ENCODE measurements at regions not wholly inside any gene's neighbourhood (a gene's known extent, or its start where the extent isn't known, plus 50 kb on each side); places are given as distances from the start of the nearest gene placed in this dataset.

DNA sequence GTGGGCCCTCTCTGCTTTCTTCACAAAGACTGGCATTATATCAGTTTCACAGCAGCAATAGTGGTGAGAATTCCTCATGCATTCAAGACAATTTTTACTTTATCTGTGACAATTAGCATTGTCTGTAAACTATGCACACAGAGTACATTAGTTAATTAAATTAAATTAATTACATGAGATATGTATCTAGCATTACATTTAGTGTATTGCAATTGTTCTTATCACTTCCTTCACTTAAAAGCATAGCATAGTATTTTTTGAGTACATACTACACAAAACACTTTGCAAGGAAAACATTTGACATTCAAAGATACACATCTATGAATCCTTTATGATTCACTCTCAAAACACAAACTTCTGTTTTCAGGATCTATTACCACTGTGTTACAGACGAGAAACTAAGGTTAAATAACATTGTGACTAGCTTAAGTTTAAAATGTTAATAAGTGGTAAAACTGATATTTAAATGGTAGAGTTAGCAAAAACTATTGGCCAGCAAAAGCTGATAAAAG is 1542.6 kb downstream of the PLA2G4A start:
- TF ChIP-seq, protein P1, sequence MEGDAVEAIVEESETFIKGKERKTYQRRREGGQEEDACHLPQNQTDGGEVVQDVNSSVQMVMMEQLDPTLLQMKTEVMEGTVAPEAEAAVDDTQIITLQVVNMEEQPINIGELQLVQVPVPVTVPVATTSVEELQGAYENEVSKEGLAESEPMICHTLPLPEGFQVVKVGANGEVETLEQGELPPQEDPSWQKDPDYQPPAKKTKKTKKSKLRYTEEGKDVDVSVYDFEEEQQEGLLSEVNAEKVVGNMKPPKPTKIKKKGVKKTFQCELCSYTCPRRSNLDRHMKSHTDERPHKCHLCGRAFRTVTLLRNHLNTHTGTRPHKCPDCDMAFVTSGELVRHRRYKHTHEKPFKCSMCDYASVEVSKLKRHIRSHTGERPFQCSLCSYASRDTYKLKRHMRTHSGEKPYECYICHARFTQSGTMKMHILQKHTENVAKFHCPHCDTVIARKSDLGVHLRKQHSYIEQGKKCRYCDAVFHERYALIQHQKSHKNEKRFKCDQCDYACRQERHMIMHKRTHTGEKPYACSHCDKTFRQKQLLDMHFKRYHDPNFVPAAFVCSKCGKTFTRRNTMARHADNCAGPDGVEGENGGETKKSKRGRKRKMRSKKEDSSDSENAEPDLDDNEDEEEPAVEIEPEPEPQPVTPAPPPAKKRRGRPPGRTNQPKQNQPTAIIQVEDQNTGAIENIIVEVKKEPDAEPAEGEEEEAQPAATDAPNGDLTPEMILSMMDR (IDR thresholded peaks at IDR 0.05): no peak
- no peak for TF ChIP-seq SMC3 (IDR thresholded peaks at IDR 0.05)
- TF ChIP-seq RFX5 (IDR thresholded peaks at IDR 0.05): no peak
- TF ChIP-seq, protein P2, sequence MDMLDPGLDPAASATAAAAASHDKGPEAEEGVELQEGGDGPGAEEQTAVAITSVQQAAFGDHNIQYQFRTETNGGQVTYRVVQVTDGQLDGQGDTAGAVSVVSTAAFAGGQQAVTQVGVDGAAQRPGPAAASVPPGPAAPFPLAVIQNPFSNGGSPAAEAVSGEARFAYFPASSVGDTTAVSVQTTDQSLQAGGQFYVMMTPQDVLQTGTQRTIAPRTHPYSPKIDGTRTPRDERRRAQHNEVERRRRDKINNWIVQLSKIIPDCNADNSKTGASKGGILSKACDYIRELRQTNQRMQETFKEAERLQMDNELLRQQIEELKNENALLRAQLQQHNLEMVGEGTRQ (IDR thresholded peaks at IDR 0.05): no peak
- TF ChIP-seq, protein P3, sequence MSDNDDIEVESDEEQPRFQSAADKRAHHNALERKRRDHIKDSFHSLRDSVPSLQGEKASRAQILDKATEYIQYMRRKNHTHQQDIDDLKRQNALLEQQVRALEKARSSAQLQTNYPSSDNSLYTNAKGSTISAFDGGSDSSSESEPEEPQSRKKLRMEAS (IDR thresholded peaks at IDR 0.05): no peak
- no peak for TF ChIP-seq EP300 (IDR thresholded peaks at IDR 0.05)
- TF ChIP-seq POLR2A (IDR thresholded peaks at IDR 0.05; ENCODE audit: low read length): no peak

Measured in A549 (cell line).